Fibroblast of lung (primary cell): ENCODE measurements at regions not wholly inside any gene's neighbourhood (a gene's known extent, or its start where the extent isn't known, plus 50 kb on each side); places are given as distances from the start of the nearest gene placed in this dataset.

Experiments
- DNase-seq, 2 donors: peaks; one replicate each; pipeline versions ENCODE4 v3.0.0 to v3.0.0-alpha.2; 2010; ENCODE audit warnings: low read depth in 2 of 2
- H2AFZ ChIP-seq: 2 replicates; pipeline ENCODE4 v1.5.1; 2012; ENCODE audit warnings: low read length, control low read depth, inconsistent platforms
- H3K27ac ChIP-seq: 2 replicates; pipeline ENCODE4 v1.5.1; 2011; ENCODE audit warnings: low read length, control low read depth; ENCODE audit not compliant: insufficient read depth
- H3K27me3 ChIP-seq: 2 replicates; pipeline ENCODE4 v1.5.1; 2011; ENCODE audit warnings: mild to moderate bottlenecking, low read length; ENCODE audit not compliant: control insufficient read depth, insufficient read depth
- H3K36me3 ChIP-seq: 2 replicates; pipeline ENCODE4 v1.5.1; 2011; ENCODE audit warnings: low read length; ENCODE audit not compliant: control insufficient read depth, insufficient read depth
- H3K4me1 ChIP-seq: 2 replicates; pipeline ENCODE4 v1.5.1; 2011; ENCODE audit warnings: low read length; ENCODE audit not compliant: control insufficient read depth, insufficient read depth; ENCODE audit errors: extremely low read depth
- H3K4me2 ChIP-seq: 2 replicates; pipeline ENCODE4 v1.5.1; 2011; ENCODE audit warnings: low read length, control low read depth; ENCODE audit not compliant: insufficient read depth; ENCODE audit errors: extremely low read depth
- H3K4me3 ChIP-seq, 4 experiments: fragments of 200-600 bp in 1 of 4; sonication (generic) in 1 of 4; replicated peaks in 1 of 4; 2 replicates each; pipeline ENCODE4 v1.5.1; 2011 to 2016; ENCODE audit warnings: low read length in 4 of 4, low read depth in 3 of 4, mild to moderate bottlenecking in 3 of 4, control low read depth in 2 of 4, inconsistent platforms in 1 of 4, mixed read lengths in 1 of 4; ENCODE audit not compliant: insufficient read depth in 1 of 4; ENCODE audit errors: control extremely low read depth in 1 of 4
- H3K79me2 ChIP-seq: 2 replicates; pipeline ENCODE4 v1.5.1; 2012; ENCODE audit warnings: mild to moderate bottlenecking, low read length, inconsistent platforms; ENCODE audit not compliant: control insufficient read depth, insufficient read depth
- H3K9ac ChIP-seq: 2 replicates; pipeline ENCODE4 v1.5.1; 2011; ENCODE audit warnings: mild to moderate bottlenecking, low read length, control low read depth; ENCODE audit not compliant: insufficient read depth
- H3K9me3 ChIP-seq: 2 replicates; pipeline ENCODE4 v1.5.1; 2012; ENCODE audit warnings: low read depth, low read length; ENCODE audit not compliant: control insufficient read depth, insufficient read depth
- H4K20me1 ChIP-seq: 2 replicates; pipeline ENCODE4 v1.5.1; 2011; ENCODE audit warnings: low read length; ENCODE audit not compliant: control insufficient read depth, insufficient read depth; ENCODE audit errors: extremely low read depth
- EZH2 ChIP-seq: IDR thresholded peaks from 2 replicates; pipeline ENCODE4 v1.5.1; 2012; ENCODE audit warnings: low read length, control low read depth, mild to moderate bottlenecking; ENCODE audit errors: missing control alignments
- TF ChIP-seq, protein P1 (sequence below), 2 donors: IDR thresholded peaks in 1 of 2; conservative IDR thresholded peaks in 1 of 2; 1 replicate in 1 of 2; 2 replicates in 1 of 2; pipeline ENCODE4 v1.5.1; 2011 to 2012; ENCODE audit warnings: low read length in 2 of 2, control low read depth in 1 of 2, inconsistent platforms in 1 of 2, low read depth in 1 of 2, mild to moderate bottlenecking in 1 of 2

DNA sequence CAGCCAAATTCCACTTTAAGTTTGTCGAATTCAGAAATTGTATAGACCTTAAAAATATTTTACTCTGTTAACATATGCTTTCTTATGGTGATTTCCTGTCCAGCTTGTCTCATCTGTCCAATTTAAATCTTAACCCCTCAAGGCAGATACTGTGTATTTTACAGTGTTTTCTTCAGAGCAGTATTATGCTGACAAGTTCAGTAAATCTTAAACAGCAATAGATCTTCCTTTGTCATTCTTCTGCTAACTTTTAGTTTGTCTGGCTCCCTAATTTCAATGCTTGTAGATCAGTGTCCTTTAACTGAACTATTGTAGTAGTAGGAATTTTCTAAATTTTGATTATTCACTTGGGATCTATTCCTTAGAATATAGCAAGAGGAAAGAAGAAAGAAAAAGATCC, 52.8 kb upstream of the MEIS1 start:
- TF ChIP-seq, protein P1, sequence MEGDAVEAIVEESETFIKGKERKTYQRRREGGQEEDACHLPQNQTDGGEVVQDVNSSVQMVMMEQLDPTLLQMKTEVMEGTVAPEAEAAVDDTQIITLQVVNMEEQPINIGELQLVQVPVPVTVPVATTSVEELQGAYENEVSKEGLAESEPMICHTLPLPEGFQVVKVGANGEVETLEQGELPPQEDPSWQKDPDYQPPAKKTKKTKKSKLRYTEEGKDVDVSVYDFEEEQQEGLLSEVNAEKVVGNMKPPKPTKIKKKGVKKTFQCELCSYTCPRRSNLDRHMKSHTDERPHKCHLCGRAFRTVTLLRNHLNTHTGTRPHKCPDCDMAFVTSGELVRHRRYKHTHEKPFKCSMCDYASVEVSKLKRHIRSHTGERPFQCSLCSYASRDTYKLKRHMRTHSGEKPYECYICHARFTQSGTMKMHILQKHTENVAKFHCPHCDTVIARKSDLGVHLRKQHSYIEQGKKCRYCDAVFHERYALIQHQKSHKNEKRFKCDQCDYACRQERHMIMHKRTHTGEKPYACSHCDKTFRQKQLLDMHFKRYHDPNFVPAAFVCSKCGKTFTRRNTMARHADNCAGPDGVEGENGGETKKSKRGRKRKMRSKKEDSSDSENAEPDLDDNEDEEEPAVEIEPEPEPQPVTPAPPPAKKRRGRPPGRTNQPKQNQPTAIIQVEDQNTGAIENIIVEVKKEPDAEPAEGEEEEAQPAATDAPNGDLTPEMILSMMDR (conservative IDR thresholded peaks at IDR 0.05 in 1 of 2, IDR thresholded peaks at IDR 0.05 in 1 of 2; ENCODE audit: low read depth in 1 of 2, low read length in 2 of 2): no peak
- no peak for TF ChIP-seq EZH2
- Histone ChIP-seq H3K9ac (no peak overlapping the region), H4K20me1 (no peaks in the 10 kb centered on the region), H3K27ac (no peak overlapping the region), H3K36me3 (no peaks in the 10 kb centered on the region), H3K4me3 (no peak overlapping the region), H3K4me2 (no peak overlapping the region), H3K4me1 (no peaks in the 10 kb centered on the region), H2AFZ (no peak overlapping the region), H3K79me2 (no peaks in the 10 kb centered on the region), H3K9me3 (no peaks in the 10 kb centered on the region), H3K27me3 (no peaks in the 10 kb centered on the region)
- no peak for DNase-seq

DNA sequence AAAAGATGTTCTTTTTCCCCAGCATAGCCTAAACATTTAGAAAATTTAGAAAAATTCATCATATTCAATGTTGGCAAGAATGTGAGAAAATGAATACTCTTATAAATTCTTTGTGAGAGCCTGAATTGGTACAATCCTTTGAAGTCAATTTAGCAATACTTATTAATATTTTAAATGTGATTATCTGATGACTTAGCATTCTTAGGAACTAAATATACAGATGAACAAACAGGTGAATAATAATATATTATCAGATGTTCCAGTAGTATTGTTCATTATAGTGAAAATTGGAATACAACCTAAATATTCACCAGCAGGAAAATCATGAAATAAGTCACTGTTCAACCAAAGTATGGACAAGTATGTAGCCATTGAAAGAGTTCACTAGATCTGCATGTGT, 55.5 kb upstream of the MEIS1 start:
- TF ChIP-seq, protein P1 (conservative IDR thresholded peaks at IDR 0.05 in 1 of 2, IDR thresholded peaks at IDR 0.05 in 1 of 2; ENCODE audit: low read depth in 1 of 2, low read length in 2 of 2): no peak
- no peak for TF ChIP-seq EZH2
- Histone ChIP-seq H3K9ac (no peak overlapping the region), H2AFZ (no peak overlapping the region), H3K27ac (no peak overlapping the region), H3K4me2 (no peak overlapping the region), H3K27me3 (no peaks in the 10 kb centered on the region), H3K36me3 (no peaks in the 10 kb centered on the region), H3K4me1 (no peaks in the 10 kb centered on the region), H3K79me2 (no peaks in the 10 kb centered on the region), H3K9me3 (no peaks in the 10 kb centered on the region), H3K4me3 (no peak overlapping the region), H4K20me1 (no peaks in the 10 kb centered on the region)
- DNase-seq: no peak

DNA sequence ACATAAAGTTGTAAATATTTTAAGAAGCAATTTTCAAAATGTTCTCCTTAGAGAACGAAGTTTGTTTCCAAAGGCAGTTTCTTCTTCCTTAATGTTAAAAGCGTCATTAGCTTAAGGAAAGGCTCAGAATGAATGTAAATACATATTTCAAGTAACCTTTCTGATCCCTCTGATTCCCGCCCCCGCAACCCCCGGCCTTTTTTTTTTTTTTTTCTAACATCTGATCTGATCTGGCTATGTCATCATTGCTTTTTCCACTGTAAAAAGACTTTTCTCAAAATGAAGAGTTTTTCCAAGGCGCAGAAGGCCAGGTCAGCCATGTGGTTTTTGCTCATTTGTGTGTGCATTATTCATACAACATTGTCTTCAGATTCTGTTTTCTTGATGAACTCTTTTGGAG, 57.1 kb upstream of the MEIS1 start:
- no peak for DNase-seq
- Histone ChIP-seq H3K36me3 (no peaks in the 10 kb centered on the region), H4K20me1 (no peaks in the 10 kb centered on the region), H3K9ac (no peak overlapping the region), H3K4me3 (no peak overlapping the region), H3K79me2 (no peaks in the 10 kb centered on the region), H3K9me3 (no peaks in the 10 kb centered on the region), H3K4me2 (no peak overlapping the region), H3K27me3 (peaks cover 2% of the 10 kb centered on the region), H2AFZ (no peak overlapping the region), H3K4me1 (no peaks in the 10 kb centered on the region), H3K27ac (no peak overlapping the region)
- TF ChIP-seq EZH2: no peak
- TF ChIP-seq, protein P1 (conservative IDR thresholded peaks at IDR 0.05 in 1 of 2, IDR thresholded peaks at IDR 0.05 in 1 of 2; ENCODE audit: low read depth in 1 of 2, low read length in 2 of 2): no peak
